K562 (cell line): ENCODE measurements at regions not wholly inside any gene's neighbourhood (a gene's known extent, or its start where the extent isn't known, plus 50 kb on each side); places are given as distances from the start of the nearest gene placed in this dataset.

Experiments used
- HIVEP1 ChIP-seq: fragments of 250-450 bp; sonication (Bioruptor Pico); IDR thresholded peaks from 2 replicates; pipeline ENCODE4 v1.4.0; 2020; ENCODE audit warnings: mild to moderate bottlenecking
- KDM5B ChIP-seq: fragments of 200-600 bp; sonication (generic); IDR thresholded peaks from 2 replicates; pipeline ENCODE4 v1.6.1; 2012; ENCODE audit warnings: low read depth, mild to moderate bottlenecking, moderate library complexity, low read length, control low read depth, inconsistent platforms; ENCODE audit not compliant: insufficient replicate concordance
- MYC ChIP-seq, 2 experiments: fragments of 250-450 bp in 1 of 2; sonication (Bioruptor Pico) in 1 of 2; IDR thresholded peaks; 2 replicates each; pipeline versions ENCODE4 v1.5.1 to v1.6.1; 2012 to 2021; ENCODE audit warnings: low read depth in 2 of 2, borderline replicate concordance in 1 of 2, improper control_type of control experiment in 1 of 2, low read length in 1 of 2, mild to moderate bottlenecking in 1 of 2, moderate library complexity in 1 of 2
- POU5F1 ChIP-seq: fragments of 150-350 bp; IDR thresholded peaks from 2 replicates; pipeline ENCODE4 v1.6.1; 2014; ENCODE audit warnings: borderline replicate concordance, low read length, low read depth, mild to moderate bottlenecking; ENCODE audit not compliant: partially characterized antibody
- ZBTB8A ChIP-seq: fragments of 450-650 bp; IDR thresholded peaks from 2 replicates; pipeline ENCODE4 v1.6.1; 2018; ENCODE audit warnings: mild to moderate bottlenecking, moderate library complexity; ENCODE audit not compliant: partially characterized antibody
- ZNF76 ChIP-seq: fragments of 250-450 bp; sonication (Bioruptor Pico); IDR thresholded peaks from 2 replicates; pipeline ENCODE4 v1.4.0; 2020; ENCODE audit warnings: mild to moderate bottlenecking, moderate library complexity, borderline replicate concordance
- TF ChIP-seq, protein P1 (sequence below): IDR thresholded peaks from 2 replicates; pipeline ENCODE4 v1.6.1; 2012; ENCODE audit warnings: low read depth, low read length, improper control_type of control experiment, borderline replicate concordance
- TF ChIP-seq, protein P2 (sequence below): fragments of 450-650 bp; formaldehyde crosslinking; IDR thresholded peaks from 2 replicates; pipeline ENCODE4 v1.4.0; 2020; ENCODE audit warnings: mild to moderate bottlenecking, mixed read lengths
- TF ChIP-seq, protein P3 (sequence below): IDR thresholded peaks from 2 replicates; pipeline ENCODE4 v1.6.1; 2011; ENCODE audit not compliant: insufficient read length; ENCODE audit errors: extremely low read depth
- TF ChIP-seq, protein P4 (sequence below): fragments of 250-450 bp; sonication (Bioruptor Pico); IDR thresholded peaks from 2 replicates; pipeline ENCODE4 v1.6.1; 2021; ENCODE audit warnings: mild to moderate bottlenecking
- TF ChIP-seq, protein P5 (sequence below): fragments of 250-450 bp; sonication (Bioruptor Pico); IDR thresholded peaks from 2 replicates; pipeline ENCODE4 v1.8.0; 2022; ENCODE audit warnings: moderate library complexity, mild to moderate bottlenecking, inconsistent platforms
- TF ChIP-seq, protein P6 (sequence below): fragments of 250-450 bp; sonication (Bioruptor Pico); IDR thresholded peaks from 2 replicates; pipeline ENCODE4 v1.5.0; 2021
- TF ChIP-seq, protein P7 (sequence below): fragments of 450-650 bp; formaldehyde crosslinking; conservative IDR thresholded peaks from 2 replicates; pipeline ENCODE4 v1.4.0; 2022; ENCODE audit warnings: mild to moderate bottlenecking, missing genetic modification characterization
- TF ChIP-seq, protein P8 (sequence below), 2 experiments: fragments of 200-800 bp in 1 of 2; sonication (Bioruptor generic) in 1 of 2; sonication (generic) in 1 of 2; formaldehyde crosslinking in 1 of 2; IDR thresholded peaks in 1 of 2; conservative IDR thresholded peaks in 1 of 2; 2 replicates each; pipeline versions ENCODE4 v1.5.0 to v1.6.1; 2016 to 2020; ENCODE audit warnings: missing compliant biosample characterization in 1 of 2, missing genetic modification characterization in 1 of 2, missing genetic modification reagents in 1 of 2

DNA sequence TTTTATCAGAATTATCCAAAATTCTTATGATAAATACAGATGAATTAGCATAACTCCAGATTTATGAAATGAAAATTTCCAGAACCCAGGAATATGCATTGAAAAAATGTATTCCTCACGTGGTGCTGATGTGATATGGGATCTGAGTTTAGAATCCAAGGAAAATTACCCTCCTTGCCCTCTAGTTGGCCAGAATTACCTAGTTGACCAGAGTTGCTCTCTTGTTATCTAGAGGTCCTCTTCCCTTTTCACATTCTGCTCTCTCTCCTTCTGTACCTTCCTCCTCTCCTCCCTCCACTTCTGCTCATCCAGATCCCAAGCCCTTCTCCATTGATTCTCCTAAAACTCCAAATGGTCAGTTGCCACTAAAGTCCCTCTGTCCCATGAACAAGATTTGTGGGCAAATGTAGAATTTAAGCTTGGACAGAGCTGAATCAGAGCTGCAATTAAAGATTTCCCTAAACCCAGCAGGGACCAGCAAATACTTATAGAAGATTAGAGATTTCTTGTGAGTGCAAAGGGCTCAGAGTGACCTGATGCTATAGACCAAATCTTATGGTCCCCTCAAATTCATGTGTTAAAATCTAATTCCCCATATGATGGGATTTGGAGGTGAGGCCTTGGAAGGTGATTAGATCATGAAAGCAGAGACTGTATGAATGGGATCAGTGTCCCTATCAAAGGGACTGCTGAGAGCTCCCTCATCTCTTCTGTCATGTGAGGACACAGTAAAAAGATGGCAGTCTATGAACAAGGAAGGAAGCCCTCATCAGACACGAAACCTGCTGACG is 103.2 kb upstream of the IGLL5 start (continued):
- TF ChIP-seq, protein P1, sequence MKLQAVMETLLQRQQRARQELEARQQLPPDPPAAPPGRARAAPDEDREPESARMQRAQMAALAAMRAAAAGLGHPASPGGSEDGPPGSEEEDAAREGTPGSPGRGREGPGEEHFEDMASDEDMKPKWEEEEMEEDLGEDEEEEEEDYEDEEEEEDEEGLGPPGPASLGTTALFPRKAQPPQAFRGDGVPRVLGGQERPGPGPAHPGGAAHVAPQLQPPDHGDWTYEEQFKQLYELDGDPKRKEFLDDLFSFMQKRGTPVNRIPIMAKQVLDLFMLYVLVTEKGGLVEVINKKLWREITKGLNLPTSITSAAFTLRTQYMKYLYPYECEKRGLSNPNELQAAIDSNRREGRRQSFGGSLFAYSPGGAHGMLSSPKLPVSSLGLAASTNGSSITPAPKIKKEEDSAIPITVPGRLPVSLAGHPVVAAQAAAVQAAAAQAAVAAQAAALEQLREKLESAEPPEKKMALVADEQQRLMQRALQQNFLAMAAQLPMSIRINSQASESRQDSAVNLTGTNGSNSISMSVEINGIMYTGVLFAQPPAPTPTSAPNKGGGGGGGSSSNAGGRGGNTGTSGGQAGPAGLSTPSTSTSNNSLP: no peak
- TF ChIP-seq MYC (IDR thresholded peaks at IDR 0.05; ENCODE audit: low read depth, low read length) (no peak), MYC (CRISPR knock-in tag; IDR thresholded peaks at IDR 0.05; ENCODE audit: borderline replicate concordance, low read depth) (no peak), KDM5B (no peak), ZNF76 (CRISPR knock-in tag) (no peak), ZBTB8A (no peak), POU5F1 (no peak), HIVEP1 (no peak)
- TF ChIP-seq, protein P2, sequence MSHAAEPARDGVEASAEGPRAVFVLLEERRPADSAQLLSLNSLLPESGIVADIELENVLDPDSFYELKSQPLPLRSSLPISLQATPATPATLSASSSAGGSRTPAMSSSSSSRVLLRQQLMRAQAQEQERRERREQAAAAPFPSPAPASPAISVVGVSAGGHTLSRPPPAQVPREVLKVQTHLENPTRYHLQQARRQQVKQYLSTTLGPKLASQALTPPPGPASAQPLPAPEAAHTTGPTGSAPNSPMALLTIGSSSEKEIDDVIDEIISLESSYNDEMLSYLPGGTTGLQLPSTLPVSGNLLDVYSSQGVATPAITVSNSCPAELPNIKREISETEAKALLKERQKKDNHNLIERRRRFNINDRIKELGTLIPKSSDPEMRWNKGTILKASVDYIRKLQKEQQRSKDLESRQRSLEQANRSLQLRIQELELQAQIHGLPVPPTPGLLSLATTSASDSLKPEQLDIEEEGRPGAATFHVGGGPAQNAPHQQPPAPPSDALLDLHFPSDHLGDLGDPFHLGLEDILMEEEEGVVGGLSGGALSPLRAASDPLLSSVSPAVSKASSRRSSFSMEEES: no peak
- TF ChIP-seq, protein P3, sequence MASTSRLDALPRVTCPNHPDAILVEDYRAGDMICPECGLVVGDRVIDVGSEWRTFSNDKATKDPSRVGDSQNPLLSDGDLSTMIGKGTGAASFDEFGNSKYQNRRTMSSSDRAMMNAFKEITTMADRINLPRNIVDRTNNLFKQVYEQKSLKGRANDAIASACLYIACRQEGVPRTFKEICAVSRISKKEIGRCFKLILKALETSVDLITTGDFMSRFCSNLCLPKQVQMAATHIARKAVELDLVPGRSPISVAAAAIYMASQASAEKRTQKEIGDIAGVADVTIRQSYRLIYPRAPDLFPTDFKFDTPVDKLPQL: no peak
- TF ChIP-seq, protein P4, sequence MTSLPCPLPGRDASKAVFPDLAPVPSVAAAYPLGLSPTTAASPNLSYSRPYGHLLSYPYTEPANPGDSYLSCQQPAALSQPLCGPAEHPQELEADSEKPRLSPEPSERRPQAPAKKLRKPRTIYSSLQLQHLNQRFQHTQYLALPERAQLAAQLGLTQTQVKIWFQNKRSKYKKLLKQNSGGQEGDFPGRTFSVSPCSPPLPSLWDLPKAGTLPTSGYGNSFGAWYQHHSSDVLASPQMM (CRISPR knock-in tag): no peak
- TF ChIP-seq, protein P5, sequence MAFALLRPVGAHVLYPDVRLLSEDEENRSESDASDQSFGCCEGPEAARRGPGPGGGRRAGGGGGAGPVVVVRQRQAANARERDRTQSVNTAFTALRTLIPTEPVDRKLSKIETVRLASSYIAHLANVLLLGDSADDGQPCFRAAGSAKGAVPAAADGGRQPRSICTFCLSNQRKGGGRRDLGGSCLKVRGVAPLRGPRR (CRISPR knock-in tag): no peak
- TF ChIP-seq, protein P6, sequence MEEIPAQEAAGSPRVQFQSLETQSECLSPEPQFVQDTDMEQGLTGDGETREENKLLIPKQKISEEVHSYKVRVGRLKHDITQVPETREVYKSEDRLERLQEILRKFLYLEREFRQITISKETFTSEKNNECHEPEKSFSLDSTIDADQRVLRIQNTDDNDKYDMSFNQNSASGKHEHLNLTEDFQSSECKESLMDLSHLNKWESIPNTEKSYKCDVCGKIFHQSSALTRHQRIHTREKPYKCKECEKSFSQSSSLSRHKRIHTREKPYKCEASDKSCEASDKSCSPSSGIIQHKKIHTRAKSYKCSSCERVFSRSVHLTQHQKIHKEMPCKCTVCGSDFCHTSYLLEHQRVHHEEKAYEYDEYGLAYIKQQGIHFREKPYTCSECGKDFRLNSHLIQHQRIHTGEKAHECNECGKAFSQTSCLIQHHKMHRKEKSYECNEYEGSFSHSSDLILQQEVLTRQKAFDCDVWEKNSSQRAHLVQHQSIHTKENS (CRISPR knock-in tag): no peak
- TF ChIP-seq, protein P7, sequence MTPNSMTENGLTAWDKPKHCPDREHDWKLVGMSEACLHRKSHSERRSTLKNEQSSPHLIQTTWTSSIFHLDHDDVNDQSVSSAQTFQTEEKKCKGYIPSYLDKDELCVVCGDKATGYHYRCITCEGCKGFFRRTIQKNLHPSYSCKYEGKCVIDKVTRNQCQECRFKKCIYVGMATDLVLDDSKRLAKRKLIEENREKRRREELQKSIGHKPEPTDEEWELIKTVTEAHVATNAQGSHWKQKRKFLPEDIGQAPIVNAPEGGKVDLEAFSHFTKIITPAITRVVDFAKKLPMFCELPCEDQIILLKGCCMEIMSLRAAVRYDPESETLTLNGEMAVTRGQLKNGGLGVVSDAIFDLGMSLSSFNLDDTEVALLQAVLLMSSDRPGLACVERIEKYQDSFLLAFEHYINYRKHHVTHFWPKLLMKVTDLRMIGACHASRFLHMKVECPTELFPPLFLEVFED (CRISPR knock-in tag): no peak
- TF ChIP-seq, protein P8, sequence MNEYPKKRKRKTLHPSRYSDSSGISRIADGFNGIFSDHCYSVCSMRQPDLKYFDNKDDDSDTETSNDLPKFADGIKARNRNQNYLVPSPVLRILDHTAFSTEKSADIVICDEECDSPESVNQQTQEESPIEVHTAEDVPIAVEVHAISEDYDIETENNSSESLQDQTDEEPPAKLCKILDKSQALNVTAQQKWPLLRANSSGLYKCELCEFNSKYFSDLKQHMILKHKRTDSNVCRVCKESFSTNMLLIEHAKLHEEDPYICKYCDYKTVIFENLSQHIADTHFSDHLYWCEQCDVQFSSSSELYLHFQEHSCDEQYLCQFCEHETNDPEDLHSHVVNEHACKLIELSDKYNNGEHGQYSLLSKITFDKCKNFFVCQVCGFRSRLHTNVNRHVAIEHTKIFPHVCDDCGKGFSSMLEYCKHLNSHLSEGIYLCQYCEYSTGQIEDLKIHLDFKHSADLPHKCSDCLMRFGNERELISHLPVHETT (CRISPR knock-in tag; conservative IDR thresholded peaks at IDR 0.05 in 1 of 2, IDR thresholded peaks at IDR 0.05 in 1 of 2): peak in 1 of 2 experiments; percentile 87; a peak in 1 of 4 replicates
